SK-N-MC (cell line): ENCODE measurements at regions not wholly inside any gene's neighbourhood (a gene's known extent, or its start where the extent isn't known, plus 50 kb on each side); places are given as distances from the start of the nearest gene placed in this dataset.

Experiments
- DNase-seq: peaks from one replicate; pipeline ENCODE4 v3.0.0-alpha.2; 2011; ENCODE audit warnings: low read depth, low spot score
- H3K27ac ChIP-seq: fragments of 200-600 bp; sonication (generic); 2 replicates; pipeline ENCODE4 v1.5.1; 2016; ENCODE audit warnings: mixed run types
- H3K36me3 ChIP-seq: fragments of 200-600 bp; sonication (generic); 2 replicates; pipeline ENCODE4 v1.6.1; 2017; ENCODE audit warnings: antibody characterized with exemption, low read length, mixed read lengths; ENCODE audit not compliant: insufficient read depth
- H3K4me3 ChIP-seq: fragments of 200-600 bp; sonication (generic); 2 replicates; pipeline ENCODE4 v1.5.1; 2016
- H3K9ac ChIP-seq: fragments of 200-600 bp; sonication (generic); 2 replicates; pipeline ENCODE4 v1.8.0; 2017; ENCODE audit warnings: mixed run types, mixed read lengths; ENCODE audit not compliant: insufficient read length
- H3K9me3 ChIP-seq: fragments of 200-600 bp; sonication (generic); 2 replicates; pipeline ENCODE4 v1.6.1; 2017; ENCODE audit warnings: low read depth, mild to moderate bottlenecking, antibody characterized with exemption, low read length, moderate library complexity, mixed read lengths
- EZH2 ChIP-seq: fragments of 200-600 bp; sonication (generic); IDR thresholded peaks from one replicate; pipeline ENCODE4 v1.6.1; 2017; ENCODE audit warnings: antibody characterized with exemption
- FOXP2 ChIP-seq: optimal IDR thresholded peaks from 2 replicates; pipeline ENCODE3; 2011; ENCODE audit warnings: mild to moderate bottlenecking, moderate library complexity; ENCODE audit not compliant: insufficient read depth; ENCODE audit errors: extremely low read length, control extremely low read depth
- POLR2AphosphoS5 ChIP-seq: IDR thresholded peaks from 2 replicates; pipeline ENCODE4 v1.6.1; 2012; ENCODE audit warnings: mild to moderate bottlenecking, low read depth, low read length, borderline replicate concordance

DNA sequence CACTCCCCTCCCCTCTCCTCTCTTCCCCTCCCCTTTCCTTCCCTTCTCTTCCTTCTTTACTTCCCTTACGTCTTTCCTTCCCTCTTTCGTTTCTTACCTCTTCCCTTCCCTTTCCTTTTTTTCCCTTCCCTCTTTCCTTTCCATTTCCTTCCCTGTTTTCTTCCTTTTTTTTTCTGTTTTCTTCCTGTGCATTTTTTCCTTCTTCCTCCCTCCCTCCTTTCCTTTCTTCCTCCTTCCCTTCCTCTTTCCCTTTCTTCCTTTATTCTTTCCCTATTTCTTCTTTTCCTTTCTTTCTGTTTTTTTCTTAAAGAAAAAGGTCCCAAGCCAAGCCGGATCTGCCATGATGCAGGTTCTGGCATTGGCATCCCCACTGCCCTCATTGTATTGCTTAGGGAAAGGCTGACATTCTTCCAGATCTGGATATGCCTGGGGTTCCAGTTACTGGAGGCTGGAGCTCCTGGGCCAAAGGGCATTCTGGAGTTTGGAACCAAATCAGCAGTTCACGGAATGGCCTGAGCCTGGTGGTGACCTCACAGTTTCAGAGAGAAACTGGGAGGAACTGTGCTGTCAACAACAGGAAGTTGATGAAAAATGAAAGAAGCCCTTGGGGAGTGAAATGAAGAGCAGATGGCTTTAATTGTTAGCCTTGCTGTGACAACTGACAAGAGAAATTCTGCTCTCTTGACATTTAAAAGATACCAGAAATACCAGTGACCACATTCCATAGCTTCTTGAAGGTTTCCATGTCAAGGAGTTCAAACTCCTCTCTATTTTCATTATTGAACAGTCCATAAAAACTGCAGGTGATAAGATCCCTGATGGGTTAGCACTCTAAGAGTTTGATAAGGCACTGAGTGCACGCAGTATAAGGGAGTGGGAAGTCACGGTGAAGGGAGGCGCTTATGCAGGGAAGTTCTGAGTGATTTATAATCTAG is 622.1 kb downstream of the SPRY1 start:
- DNase-seq: peak; percentile 34
- Histone ChIP-seq H3K36me3 (no peaks in the 10 kb centered on the region), H3K9ac (no peak overlapping the region), H3K9me3 (no peaks in the 10 kb centered on the region), H3K27ac (no peak overlapping the region), H3K4me3 (peak overlapping the region; percentile 48)
- peak; percentile 18; the same call in 1 of the 2 replicates for TF ChIP-seq POLR2AphosphoS5
- no peak for TF ChIP-seq EZH2

DNA sequence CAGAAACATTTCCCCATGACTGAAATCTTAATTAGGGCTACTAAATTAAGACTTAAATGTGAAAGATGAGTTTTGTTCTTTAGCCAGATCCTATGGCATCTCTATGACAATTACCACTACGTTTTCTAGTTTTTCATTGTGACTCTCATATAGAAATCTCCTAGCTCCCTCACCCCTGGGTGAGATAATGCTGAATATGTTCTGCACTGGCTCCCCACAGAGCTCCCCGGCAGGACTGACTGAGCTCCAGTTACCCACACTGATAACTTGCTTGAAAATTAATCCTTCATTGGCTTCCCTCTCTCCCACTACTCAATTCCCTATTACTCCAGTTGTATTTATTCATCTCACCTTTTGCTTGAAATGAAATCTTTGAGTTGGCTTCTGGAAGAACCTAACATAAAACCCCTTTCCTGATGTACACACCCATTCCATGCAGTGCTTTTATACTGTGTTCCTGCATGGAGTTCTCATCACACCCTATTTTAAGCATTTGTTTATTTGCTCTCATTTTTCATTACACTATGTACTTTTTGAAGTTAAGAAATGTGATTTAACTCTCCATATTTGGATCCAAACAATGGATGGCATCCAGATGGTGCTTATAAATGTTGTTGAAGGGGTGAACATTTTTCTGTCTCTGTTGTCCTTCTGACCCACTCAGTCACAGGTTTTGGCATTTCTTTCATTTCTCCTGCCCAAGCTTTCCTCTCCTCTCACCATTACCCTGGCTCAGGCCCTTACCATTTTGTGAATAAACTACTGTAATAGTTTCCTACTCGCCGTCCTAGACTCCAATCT is 623.4 kb downstream of the SPRY1 start:
- DNase-seq: no peak
- Histone ChIP-seq H3K27ac (no peak overlapping the region), H3K36me3 (no peaks in the 10 kb centered on the region), H3K4me3 (peak overlapping the region; percentile 48; the same call in 1 of the 2 replicates), H3K9ac (no peak overlapping the region), H3K9me3 (no peaks in the 10 kb centered on the region)
- no peak for TF ChIP-seq POLR2AphosphoS5
- TF ChIP-seq EZH2: no peak
- no peak for TF ChIP-seq FOXP2

- no peak overlapping the region for H3K9ac ChIP-seq
- H3K36me3 ChIP-seq: no peaks in the 10 kb centered on the region
- no peak overlapping the region for H3K27ac ChIP-seq
- H3K4me3 ChIP-seq: no peak overlapping the region
- no peak for DNase-seq
- H3K9me3 ChIP-seq: no peaks in the 10 kb centered on the region
- TF ChIP-seq POLR2AphosphoS5 (no peak), EZH2 (no peak), FOXP2 (no peak)
Measured at GRCh38 chr4:124025000-124025399, 628.4 kb downstream of the SPRY1 start.

DNA sequence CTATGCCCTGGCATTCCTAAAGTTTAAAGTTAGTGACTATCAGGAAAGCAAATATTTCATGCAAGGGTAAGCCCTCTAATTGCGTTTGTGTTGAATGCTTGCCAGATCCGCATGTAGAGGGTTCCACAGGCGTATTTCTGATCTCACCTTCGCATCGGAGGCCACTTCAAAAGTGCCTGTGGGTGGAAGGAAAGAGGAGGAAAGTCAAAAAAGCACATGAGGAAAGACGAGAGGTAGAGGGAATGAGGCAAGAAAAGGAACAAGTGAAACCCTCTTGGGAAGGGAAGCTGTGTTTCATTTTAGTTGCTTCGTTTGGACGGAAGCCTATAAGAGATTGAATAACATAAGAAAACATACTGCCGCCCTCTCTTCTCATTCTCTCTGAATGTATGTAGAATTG is 628.8 kb downstream of the SPRY1 start:
- H3K4me3 ChIP-seq: no peak overlapping the region

DNA sequence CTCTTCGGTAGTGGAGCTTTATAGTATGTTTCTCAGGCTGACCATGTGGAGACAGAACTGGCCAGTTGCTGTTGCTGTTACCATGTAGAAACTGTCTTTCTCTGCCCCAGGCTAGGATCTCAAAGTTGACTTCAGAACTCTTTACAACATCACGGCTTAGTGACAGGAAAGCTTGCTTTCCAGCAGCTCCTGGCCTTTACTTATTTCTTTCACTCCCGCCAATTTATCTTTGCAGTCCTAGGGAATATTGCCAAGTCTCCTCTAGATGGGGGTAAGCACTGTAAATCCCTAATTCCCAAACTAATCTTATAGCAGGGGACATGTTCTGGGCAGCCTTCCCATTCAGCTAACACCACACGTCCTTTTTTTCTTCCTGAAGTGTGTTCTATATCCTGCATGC is 631.6 kb downstream of the SPRY1 start:
- H3K4me3 ChIP-seq: no peak overlapping the region
- DNase-seq: no peak
- H3K9ac ChIP-seq: no peak overlapping the region
- TF ChIP-seq EZH2 (no peak), FOXP2 (no peak), POLR2AphosphoS5 (no peak)
- H3K27ac ChIP-seq: no peak overlapping the region
- no peaks in the 10 kb centered on the region for H3K9me3 ChIP-seq
- H3K36me3 ChIP-seq: no peaks in the 10 kb centered on the region

More for the DNA sequence above, 628.8 kb downstream of the SPRY1 start:
- H3K27ac ChIP-seq: no peak overlapping the region
- no peak overlapping the region for H3K9ac ChIP-seq
- TF ChIP-seq FOXP2 (no peak), POLR2AphosphoS5 (no peak), EZH2 (no peak)
- no peak for DNase-seq
- H3K9me3 ChIP-seq: no peaks in the 10 kb centered on the region
- no peaks in the 10 kb centered on the region for H3K36me3 ChIP-seq

GRCh38 chr4:124030147-124030546 is 633.6 kb downstream of the SPRY1 start:
- Histone ChIP-seq H3K27ac (no peak overlapping the region), H3K36me3 (no peaks in the 10 kb centered on the region), H3K4me3 (no peak overlapping the region), H3K9ac (no peak overlapping the region), H3K9me3 (no peaks in the 10 kb centered on the region)
- no peak for DNase-seq
- TF ChIP-seq FOXP2: no peak
- no peak for TF ChIP-seq EZH2
- TF ChIP-seq POLR2AphosphoS5: no peak

DNA sequence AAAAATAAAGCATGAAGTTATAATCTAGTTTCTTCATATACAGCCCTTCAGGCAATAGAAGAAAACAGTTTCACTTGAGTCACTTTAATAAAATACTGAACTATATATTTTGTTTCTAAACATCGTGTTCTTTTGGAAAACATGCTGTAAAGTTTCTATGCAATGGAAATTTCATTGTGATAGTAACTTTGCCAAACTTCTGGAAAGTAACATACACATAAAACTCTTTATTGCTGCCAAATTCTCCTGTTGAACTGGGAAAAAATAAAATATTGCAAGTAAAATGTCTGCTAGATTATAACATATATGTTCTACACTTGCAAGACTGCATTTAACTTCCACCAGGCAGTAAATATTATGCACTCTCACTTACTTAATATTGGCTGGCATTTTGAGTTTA is 635.4 kb downstream of the SPRY1 start:
- H3K9me3 ChIP-seq: no peaks in the 10 kb centered on the region
- TF ChIP-seq EZH2 (no peak), POLR2AphosphoS5 (no peak), FOXP2 (no peak)
- no peaks in the 10 kb centered on the region for H3K36me3 ChIP-seq
- H3K9ac ChIP-seq: no peak overlapping the region
- H3K27ac ChIP-seq: no peak overlapping the region
- no peak overlapping the region for H3K4me3 ChIP-seq
- DNase-seq: no peak

GRCh38 chr4:124035364-124036041 is 638.9 kb downstream of the SPRY1 start:
- TF ChIP-seq FOXP2 (no peak), POLR2AphosphoS5 (no peak), EZH2 (no peak)
- no peaks in the 10 kb centered on the region for H3K36me3 ChIP-seq

More at GRCh38 chr4:124035364-124036041, 638.9 kb downstream of the SPRY1 start:
- H3K9me3 ChIP-seq: no peaks in the 10 kb centered on the region
- DNase-seq: no peak
- no peak overlapping the region for H3K9ac ChIP-seq
- no peak overlapping the region for H3K27ac ChIP-seq
- no peak overlapping the region for H3K4me3 ChIP-seq
